ENCODE measurements at regions not wholly inside any gene's neighbourhood (a gene's known extent, or its start where the extent isn't known, plus 50 kb on each side); places are given as distances from the start of the nearest gene placed in this dataset.

DNA sequence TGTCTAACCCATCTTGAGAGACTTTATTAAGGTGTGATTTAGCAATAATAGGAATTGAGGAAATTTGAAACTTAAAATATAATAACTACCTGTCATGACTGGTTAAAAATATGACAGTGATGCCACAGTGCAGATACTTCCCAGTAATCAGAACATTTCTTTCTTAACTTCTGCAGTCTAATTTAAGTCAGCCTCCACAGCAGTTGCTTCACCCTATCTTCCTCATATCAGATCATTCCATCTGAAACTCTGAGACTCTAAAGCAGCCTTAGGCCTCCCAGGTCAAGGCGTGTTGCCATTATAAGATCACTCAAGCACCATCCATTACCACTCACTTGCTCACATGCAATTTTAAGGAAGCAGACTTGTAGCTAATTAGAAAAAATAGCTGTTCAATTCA lies 302.2 kb downstream of the AASDHPPT start:
- TF ChIP-seq POLR2A (IDR thresholded peaks at IDR 0.05) = no peak
- TF ChIP-seq, protein P1, sequence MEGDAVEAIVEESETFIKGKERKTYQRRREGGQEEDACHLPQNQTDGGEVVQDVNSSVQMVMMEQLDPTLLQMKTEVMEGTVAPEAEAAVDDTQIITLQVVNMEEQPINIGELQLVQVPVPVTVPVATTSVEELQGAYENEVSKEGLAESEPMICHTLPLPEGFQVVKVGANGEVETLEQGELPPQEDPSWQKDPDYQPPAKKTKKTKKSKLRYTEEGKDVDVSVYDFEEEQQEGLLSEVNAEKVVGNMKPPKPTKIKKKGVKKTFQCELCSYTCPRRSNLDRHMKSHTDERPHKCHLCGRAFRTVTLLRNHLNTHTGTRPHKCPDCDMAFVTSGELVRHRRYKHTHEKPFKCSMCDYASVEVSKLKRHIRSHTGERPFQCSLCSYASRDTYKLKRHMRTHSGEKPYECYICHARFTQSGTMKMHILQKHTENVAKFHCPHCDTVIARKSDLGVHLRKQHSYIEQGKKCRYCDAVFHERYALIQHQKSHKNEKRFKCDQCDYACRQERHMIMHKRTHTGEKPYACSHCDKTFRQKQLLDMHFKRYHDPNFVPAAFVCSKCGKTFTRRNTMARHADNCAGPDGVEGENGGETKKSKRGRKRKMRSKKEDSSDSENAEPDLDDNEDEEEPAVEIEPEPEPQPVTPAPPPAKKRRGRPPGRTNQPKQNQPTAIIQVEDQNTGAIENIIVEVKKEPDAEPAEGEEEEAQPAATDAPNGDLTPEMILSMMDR (IDR thresholded peaks at IDR 0.05) = no peak

Measured in adrenal gland (tissue), 5 donors.